Fibroblast of lung (primary cell): ENCODE measurements at regions not wholly inside any gene's neighbourhood (a gene's known extent, or its start where the extent isn't known, plus 50 kb on each side); places are given as distances from the start of the nearest gene placed in this dataset.

Experiments used
- DNase-seq, 2 donors: peaks; one replicate each; pipeline versions ENCODE4 v3.0.0 to v3.0.0-alpha.2; 2010; ENCODE audit warnings: low read depth in 2 of 2
- H2AFZ ChIP-seq: 2 replicates; pipeline ENCODE4 v1.5.1; 2012; ENCODE audit warnings: low read length, control low read depth, inconsistent platforms
- H3K27ac ChIP-seq: 2 replicates; pipeline ENCODE4 v1.5.1; 2011; ENCODE audit warnings: low read length, control low read depth; ENCODE audit not compliant: insufficient read depth
- H3K27me3 ChIP-seq: 2 replicates; pipeline ENCODE4 v1.5.1; 2011; ENCODE audit warnings: mild to moderate bottlenecking, low read length; ENCODE audit not compliant: control insufficient read depth, insufficient read depth
- H3K36me3 ChIP-seq: 2 replicates; pipeline ENCODE4 v1.5.1; 2011; ENCODE audit warnings: low read length; ENCODE audit not compliant: control insufficient read depth, insufficient read depth
- H3K4me1 ChIP-seq: 2 replicates; pipeline ENCODE4 v1.5.1; 2011; ENCODE audit warnings: low read length; ENCODE audit not compliant: control insufficient read depth, insufficient read depth; ENCODE audit errors: extremely low read depth
- H3K4me2 ChIP-seq: 2 replicates; pipeline ENCODE4 v1.5.1; 2011; ENCODE audit warnings: low read length, control low read depth; ENCODE audit not compliant: insufficient read depth; ENCODE audit errors: extremely low read depth
- H3K4me3 ChIP-seq, 4 experiments: fragments of 200-600 bp in 1 of 4; sonication (generic) in 1 of 4; replicated peaks in 1 of 4; 2 replicates each; pipeline ENCODE4 v1.5.1; 2011 to 2016; ENCODE audit warnings: low read length in 4 of 4, low read depth in 3 of 4, mild to moderate bottlenecking in 3 of 4, control low read depth in 2 of 4, inconsistent platforms in 1 of 4, mixed read lengths in 1 of 4; ENCODE audit not compliant: insufficient read depth in 1 of 4; ENCODE audit errors: control extremely low read depth in 1 of 4
- H3K79me2 ChIP-seq: 2 replicates; pipeline ENCODE4 v1.5.1; 2012; ENCODE audit warnings: mild to moderate bottlenecking, low read length, inconsistent platforms; ENCODE audit not compliant: control insufficient read depth, insufficient read depth
- H3K9ac ChIP-seq: 2 replicates; pipeline ENCODE4 v1.5.1; 2011; ENCODE audit warnings: mild to moderate bottlenecking, low read length, control low read depth; ENCODE audit not compliant: insufficient read depth
- H3K9me3 ChIP-seq: 2 replicates; pipeline ENCODE4 v1.5.1; 2012; ENCODE audit warnings: low read depth, low read length; ENCODE audit not compliant: control insufficient read depth, insufficient read depth
- H4K20me1 ChIP-seq: 2 replicates; pipeline ENCODE4 v1.5.1; 2011; ENCODE audit warnings: low read length; ENCODE audit not compliant: control insufficient read depth, insufficient read depth; ENCODE audit errors: extremely low read depth
- CTCF ChIP-seq, 2 donors: IDR thresholded peaks in 1 of 2; conservative IDR thresholded peaks in 1 of 2; 1 replicate in 1 of 2; 2 replicates in 1 of 2; pipeline ENCODE4 v1.5.1; 2011 to 2012; ENCODE audit warnings: low read length in 2 of 2, control low read depth in 1 of 2, inconsistent platforms in 1 of 2, low read depth in 1 of 2, mild to moderate bottlenecking in 1 of 2
- EZH2 ChIP-seq: IDR thresholded peaks from 2 replicates; pipeline ENCODE4 v1.5.1; 2012; ENCODE audit warnings: low read length, control low read depth, mild to moderate bottlenecking; ENCODE audit errors: missing control alignments

GRCh38 chr1:78292361-78292760, 198.4 kb upstream of the PTGFR start:
- no peak overlapping the region for H3K4me3 ChIP-seq
- H3K36me3 ChIP-seq: no peaks in the 10 kb centered on the region
- no peak overlapping the region for H3K4me2 ChIP-seq
- peak overlapping the region; percentile 59 for H3K27ac ChIP-seq
- H3K79me2 ChIP-seq: no peaks in the 10 kb centered on the region
- DNase-seq: peak in 1 of 2 donors; percentile 61
- H2AFZ ChIP-seq: peak overlapping the region; percentile 34
- H3K27me3 ChIP-seq: no peaks in the 10 kb centered on the region
- no peaks in the 10 kb centered on the region for H3K9me3 ChIP-seq
- H3K9ac ChIP-seq: no peak overlapping the region
- TF ChIP-seq EZH2: no peak
- TF ChIP-seq CTCF (conservative IDR thresholded peaks at IDR 0.05 in 1 of 2, IDR thresholded peaks at IDR 0.05 in 1 of 2; ENCODE audit: low read depth in 1 of 2, low read length in 2 of 2): no peak
- H4K20me1 ChIP-seq: no peaks in the 10 kb centered on the region
- no peaks in the 10 kb centered on the region for H3K4me1 ChIP-seq

GRCh38 chr1:78297836-78298235, 192.9 kb upstream of the PTGFR start:
- peak in 1 of 2 donors; percentile 37 for DNase-seq
- Histone ChIP-seq H3K4me1 (no peaks in the 10 kb centered on the region), H3K9ac (no peak overlapping the region), H2AFZ (peak overlapping the region; percentile 3), H3K79me2 (no peaks in the 10 kb centered on the region), H3K4me3 (no peak overlapping the region), H3K27me3 (no peaks in the 10 kb centered on the region), H4K20me1 (no peaks in the 10 kb centered on the region), H3K36me3 (no peaks in the 10 kb centered on the region), H3K27ac (no peak overlapping the region), H3K4me2 (no peak overlapping the region), H3K9me3 (no peaks in the 10 kb centered on the region)
- TF ChIP-seq EZH2 (no peak), CTCF (conservative IDR thresholded peaks at IDR 0.05 in 1 of 2, IDR thresholded peaks at IDR 0.05 in 1 of 2; ENCODE audit: low read depth in 1 of 2, low read length in 2 of 2) (no peak)

GRCh38 chr1:78298349-78298748, 192.4 kb upstream of the PTGFR start:
- Histone ChIP-seq H2AFZ (no peak overlapping the region), H3K79me2 (no peaks in the 10 kb centered on the region), H3K36me3 (no peaks in the 10 kb centered on the region), H4K20me1 (no peaks in the 10 kb centered on the region), H3K27me3 (no peaks in the 10 kb centered on the region), H3K4me2 (no peak overlapping the region), H3K9me3 (no peaks in the 10 kb centered on the region), H3K9ac (no peak overlapping the region), H3K4me3 (no peak overlapping the region), H3K27ac (no peak overlapping the region), H3K4me1 (no peaks in the 10 kb centered on the region)
- TF ChIP-seq CTCF (conservative IDR thresholded peaks at IDR 0.05 in 1 of 2, IDR thresholded peaks at IDR 0.05 in 1 of 2; ENCODE audit: low read depth in 1 of 2, low read length in 2 of 2): no peak
- TF ChIP-seq EZH2: no peak
- DNase-seq: no peak
